CD4-positive, alpha-beta T cell treated with Interleukin-6 for 4 hours (primary cell): ENCODE measurements at regions not wholly inside any gene's neighbourhood (a gene's known extent, or its start where the extent isn't known, plus 50 kb on each side); places are given as distances from the start of the nearest gene placed in this dataset.
"Not testable (repeated sequence)": the region's sequence is repeated elsewhere in the genome, so short reads cannot be mapped to it uniquely, and the experiment has no call there.

Experiments
- DNase-seq: peaks from one replicate; pipeline ENCODE4 v3.0.0-alpha.2; 2020; ENCODE audit warnings: mixed read lengths

DNA sequence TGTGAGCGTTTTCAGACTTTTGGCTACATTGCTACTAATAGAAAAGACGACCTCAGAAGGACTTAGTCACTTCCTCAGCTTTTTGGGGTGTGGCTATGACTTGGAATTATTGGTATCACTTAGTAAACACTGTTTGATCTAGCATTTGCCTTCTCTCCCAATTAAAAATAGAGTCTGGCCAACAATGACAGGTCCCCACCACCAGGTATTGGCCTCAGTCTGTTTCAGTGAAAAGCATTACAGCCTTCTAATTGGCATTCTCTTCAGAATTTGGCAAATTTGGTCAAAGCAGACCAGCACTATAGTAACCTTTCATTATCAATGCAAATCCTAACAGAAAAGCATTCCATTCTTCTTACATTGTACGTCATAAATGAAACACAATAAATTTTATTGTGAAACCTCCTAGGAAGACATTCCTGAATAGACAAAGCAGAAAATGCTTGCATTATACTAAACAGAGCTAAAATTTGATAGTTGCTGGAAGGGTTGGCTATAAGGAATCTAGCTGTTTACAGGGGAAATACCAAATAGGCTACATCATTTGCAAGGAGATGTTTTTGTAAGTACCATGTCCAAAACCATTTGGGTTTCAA lies 613.9 kb downstream of the IRS1 start:
- DNase-seq, result no peak

DNA sequence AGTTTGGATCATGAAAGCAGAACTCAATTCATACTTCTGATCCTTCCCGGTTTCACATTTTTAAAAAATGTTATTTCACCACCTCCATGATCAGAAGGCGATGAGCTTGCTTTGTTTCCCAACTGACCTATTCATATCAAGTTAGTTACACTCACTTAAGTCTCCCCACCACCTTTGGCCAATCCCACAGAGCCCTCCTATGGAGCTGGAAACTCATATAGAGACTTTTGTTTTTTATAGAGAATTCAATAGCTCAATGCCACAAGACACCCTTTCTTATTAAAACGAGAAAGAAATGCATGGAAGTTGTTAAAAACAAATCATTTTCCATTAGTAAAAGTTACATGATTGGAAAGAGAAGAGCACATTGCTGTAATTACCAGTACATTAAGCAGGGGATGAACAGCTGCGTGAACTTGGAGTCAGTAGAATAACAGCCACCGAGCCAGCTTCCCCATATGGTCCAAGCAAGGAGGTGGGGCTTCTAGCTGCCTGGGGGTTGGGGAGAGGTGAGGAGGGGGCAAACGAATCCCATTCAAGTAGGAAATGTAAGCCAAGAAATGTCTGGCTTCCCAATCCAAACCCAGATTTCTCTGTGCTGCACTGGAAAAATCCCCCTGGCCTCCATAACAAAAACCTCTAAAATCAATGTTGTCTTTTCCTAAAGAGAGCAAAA lies 614.5 kb downstream of the IRS1 start:
- DNase-seq, result no peak

GRCh38 chr2:226184540-226184939 lies 615.1 kb downstream of the IRS1 start:
- no peak for DNase-seq

DNA sequence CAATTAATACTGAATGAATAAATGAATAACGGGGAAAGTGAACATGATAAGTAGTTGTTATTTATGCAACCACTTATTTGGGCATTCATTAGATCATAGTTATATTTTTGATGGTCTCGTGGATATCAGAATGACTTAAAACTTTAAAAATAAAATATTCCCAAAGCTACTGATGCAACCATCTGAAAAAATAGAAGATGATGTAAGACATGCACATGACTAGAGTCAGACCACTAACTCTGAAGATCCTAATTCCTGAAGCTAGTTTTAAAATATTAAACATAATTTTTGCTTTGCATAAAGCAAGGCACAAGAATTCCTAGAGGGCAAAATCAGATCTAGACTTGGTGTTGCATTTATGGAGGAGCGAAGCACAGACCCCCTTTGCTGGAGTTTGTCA lies 616.1 kb downstream of the IRS1 start:
- no peak for DNase-seq

- no peak for DNase-seq
Observed at GRCh38 chr2:226183033-226183432, 616.6 kb downstream of the IRS1 start.

DNA sequence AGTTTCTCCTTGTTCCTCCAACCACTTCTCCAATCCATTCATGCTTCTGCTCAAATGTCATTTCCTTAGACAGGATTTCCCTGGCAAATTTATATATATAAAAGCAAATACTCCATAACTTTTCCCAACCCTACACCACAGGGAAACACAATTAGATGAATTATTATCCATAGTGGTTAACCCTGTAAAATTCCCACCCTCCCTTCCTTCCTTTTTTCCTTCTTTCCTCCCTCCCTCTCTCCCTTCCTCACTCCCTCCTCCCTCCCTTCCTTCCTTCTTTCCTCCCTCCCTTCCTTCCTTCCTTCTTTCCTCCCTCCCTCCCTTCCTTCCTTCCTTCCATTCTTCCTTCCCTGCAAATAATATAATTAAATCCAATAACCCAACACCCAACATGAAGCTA lies 617.7 kb downstream of the IRS1 start:
- no peak for DNase-seq

- DNase-seq, result no peak
Observed at GRCh38 chr2:226180281-226180884, 619.2 kb downstream of the IRS1 start.

GRCh38 chr2:226179010-226179409 lies 620.6 kb downstream of the IRS1 start:
- DNase-seq, result no peak

DNA sequence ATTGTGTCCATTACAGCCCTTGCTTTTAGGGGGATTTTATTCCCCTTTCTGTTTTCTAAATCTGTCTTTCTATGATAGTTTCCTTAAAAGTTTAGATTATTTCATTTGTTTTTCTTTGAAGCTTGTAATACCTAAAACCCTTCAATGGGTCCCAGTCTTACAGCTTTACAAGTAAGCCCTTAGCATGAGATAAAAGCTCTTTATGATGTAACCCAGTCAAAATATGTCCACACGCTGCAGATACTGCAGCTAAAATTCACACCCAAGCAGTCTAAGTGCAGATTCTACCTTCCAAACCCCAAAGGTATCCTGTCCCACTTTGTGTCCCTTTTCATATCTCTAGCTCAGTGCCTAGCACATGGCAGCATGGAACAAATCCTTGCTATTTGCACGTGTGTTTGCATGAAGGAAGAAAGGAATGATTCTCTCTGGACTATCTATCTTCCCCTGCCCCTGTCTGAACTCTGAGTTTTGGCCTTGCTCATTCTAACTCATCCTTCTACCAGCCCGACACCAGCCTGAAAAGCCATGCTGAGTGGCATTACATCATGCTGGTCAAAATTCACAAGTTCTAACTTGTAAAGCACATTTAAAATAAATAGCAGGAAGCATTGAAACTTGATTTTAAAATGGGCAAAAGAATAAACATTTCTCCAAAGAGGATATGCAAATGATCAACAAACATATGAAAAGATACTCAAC lies 623.2 kb downstream of the IRS1 start:
- no peak for DNase-seq

- DNase-seq, result no peak
Observed at GRCh38 chr2:226174390-226174789, 625.2 kb downstream of the IRS1 start.

DNA sequence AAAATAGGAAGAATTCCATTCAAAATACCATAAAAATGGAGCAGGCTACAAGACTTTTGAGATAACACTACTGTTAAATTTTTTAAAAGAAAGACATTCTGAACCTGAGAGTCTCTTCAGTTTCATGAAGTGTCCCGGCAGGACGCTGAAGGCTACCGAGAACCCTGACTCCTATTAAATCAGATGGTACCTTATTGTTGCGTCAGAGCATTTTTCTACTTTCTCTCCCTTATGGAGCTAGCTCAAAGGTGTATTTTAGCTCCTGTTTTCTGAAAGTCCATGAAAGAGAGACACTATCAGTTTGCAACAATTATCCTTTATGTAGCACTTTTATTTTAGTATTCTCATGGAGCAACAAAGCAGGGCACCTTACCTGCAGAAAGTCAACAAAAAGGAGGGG lies 626.7 kb downstream of the IRS1 start:
- no peak for DNase-seq

GRCh38 chr2:226172309-226172708 lies 627.3 kb downstream of the IRS1 start:
- DNase-seq, result no peak

GRCh38 chr2:226169751-226170581 lies 629.7 kb downstream of the IRS1 start:
- no peak for DNase-seq

DNA sequence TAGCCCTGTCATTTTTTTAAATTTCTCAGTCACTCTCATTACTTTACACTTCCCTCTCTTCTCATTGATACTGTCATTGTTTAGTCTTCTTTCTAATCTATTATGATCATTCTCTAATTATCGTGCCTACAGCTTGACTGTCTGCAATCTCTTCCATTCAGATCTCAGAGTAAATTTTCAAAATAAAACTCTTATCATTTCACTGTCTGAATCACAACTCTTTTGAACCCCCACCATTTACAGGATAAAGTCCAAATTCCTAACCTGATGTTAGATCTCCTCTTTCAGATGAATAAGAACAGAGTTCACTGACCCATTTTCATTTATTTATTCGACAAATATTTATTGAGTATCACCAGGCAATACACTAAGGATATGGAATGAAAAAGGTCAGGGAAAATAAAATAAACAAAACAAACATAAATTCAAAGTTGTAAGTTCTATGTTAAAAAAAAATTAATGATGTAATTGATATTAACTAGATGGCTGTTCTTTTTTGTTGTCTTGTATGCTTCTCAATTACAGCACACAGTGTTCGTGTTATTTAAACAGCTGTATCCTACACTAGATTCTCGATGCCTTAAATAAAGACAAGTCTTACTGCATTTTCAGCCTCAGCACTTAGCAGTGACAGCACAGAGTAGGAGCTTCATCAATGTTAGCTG lies 631.0 kb downstream of the IRS1 start:
- no peak for DNase-seq

DNA sequence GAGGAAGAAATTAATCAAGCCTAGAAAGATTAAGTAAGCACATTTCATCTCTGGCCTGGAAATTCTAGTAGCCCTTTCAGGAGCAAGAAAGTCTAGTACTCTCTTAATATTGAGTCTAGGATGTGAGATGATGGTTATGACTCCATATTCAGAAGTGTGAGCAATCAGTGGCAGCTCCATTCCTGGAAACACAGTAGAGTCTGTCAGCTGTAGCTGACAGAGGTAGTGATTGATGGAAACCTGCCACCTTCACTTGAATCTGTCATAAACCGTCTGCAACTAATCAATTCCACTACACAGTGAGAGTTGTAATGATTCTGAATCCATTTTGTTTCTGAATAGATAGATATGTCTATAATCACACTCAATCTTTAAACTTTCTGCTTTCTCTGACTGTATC lies 635.1 kb downstream of the IRS1 start:
- DNase-seq, result no peak

- DNase-seq, result not testable (repeated sequence)
Observed at GRCh38 chr2:226160617-226161016, 639.0 kb downstream of the IRS1 start.

DNA sequence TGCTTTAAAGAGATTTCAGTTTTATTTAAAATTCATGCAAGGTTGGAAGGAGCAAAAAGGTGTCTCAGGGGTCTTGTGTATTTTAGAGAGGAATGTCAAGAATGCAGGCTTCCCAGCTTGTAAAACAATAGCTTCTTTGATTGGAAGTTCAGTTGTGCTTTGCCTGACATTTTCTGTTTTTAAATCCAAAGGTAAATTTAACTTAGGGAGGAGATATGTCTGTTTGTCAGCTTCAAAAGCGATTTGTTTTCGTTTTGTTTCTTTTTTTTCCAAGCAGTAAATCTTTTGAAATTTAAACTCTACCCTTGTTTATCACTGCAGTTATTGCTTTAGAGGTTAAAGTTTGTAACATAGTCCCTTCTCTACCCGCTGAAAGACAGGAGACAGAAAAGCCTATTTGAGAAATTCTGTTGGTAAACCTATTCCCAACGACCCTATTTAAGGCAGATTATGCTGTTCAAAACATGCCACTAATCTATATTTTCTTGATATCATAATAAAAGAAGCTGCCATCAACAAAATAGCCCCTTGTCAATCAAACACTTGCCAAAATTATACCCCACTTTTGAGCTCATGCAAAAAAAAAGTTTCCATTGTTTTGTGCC lies 639.6 kb downstream of the IRS1 start:
- DNase-seq, result no peak

DNA sequence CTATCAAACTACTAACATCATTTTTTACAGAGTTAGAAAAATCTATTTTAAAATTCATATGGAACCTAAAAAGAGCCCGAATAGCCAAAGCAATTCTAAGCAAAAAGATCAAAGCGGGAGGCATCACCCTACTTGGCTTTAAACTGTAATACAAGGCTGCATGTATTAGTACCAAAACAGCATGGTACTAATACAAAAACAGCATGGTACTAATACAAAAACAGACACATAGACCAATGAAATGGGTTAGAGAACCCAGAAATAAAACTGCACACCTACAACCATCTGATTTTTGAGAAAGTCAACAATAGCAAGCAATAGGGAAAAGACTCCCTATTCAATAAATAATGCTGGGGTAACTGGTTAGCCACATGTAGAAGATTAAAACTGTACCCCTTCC lies 640.7 kb downstream of the IRS1 start:
- no peak for DNase-seq

- no peak for DNase-seq
Observed at GRCh38 chr2:226158229-226158628, 641.4 kb downstream of the IRS1 start.

- DNase-seq, result no peak
Observed at GRCh38 chr2:226155093-226155875, 644.3 kb downstream of the IRS1 start.

- no peak for DNase-seq
Observed at GRCh38 chr2:226154610-226155009, 645.0 kb downstream of the IRS1 start.
